ENCODE measurements at regions not wholly inside any gene's neighbourhood (a gene's known extent, or its start where the extent isn't known, plus 50 kb on each side); places are given as distances from the start of the nearest gene placed in this dataset.
"Not testable (repeated sequence)": the region's sequence is repeated elsewhere in the genome, so short reads cannot be mapped to it uniquely, and the experiment has no call there.

DNA sequence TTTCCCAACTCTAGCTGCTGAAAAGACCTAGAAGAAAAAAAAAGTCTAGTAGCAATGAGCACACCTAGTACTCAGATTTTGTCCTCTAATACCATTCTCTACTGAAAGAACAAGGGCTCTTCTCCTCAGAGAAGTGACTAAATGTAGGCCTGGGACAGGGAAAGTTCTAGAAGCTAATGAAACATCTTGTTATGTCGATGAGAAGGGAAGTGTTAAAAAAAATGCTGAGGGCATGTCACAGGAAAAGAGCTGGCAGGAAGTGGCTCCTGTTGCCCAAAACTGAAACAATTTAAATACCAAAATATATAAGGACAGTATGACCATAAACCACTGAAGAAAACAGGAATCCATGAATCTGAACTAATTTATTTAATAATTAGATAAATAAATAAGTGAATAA lies 581.4 kb upstream of the TBL1XR1 start:
- DNase-seq (ENCODE audit: low read depth in 2 of 2): no peak

DNA sequence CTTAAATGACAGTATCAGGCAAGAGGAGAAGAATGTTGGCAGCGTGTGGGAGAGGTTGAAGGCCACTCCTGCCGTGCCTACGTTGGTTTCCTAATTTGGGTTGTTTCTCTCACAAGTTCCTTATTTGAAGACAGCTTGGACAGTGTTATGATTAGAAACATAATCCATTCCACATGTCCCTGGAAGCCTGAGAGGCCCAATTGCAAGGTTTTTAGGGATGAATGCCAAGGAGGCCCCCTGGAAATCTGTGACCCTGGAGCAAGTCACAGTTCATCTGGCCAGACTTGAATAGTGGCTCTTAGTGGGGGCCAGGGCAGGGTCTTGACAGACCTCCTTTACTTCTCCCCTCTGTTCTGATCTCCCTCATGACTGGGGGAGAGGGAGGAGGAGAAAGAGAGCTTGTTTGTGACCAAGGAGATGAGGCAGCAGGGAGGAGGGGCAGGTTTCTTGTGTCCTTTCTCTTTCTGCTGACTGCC lies 584.4 kb upstream of the TBL1XR1 start:
- DNase-seq (ENCODE audit: low read depth in 2 of 2): no peak

- DNase-seq (ENCODE audit: low read depth in 2 of 2): no peak
These were observed 586.1 kb upstream of the TBL1XR1 start for GRCh38 chr3:177783338-177783737.

GRCh38 chr3:177783767-177784166 lies 586.5 kb upstream of the TBL1XR1 start:
- DNase-seq (ENCODE audit: low read depth in 2 of 2): no peak

DNA sequence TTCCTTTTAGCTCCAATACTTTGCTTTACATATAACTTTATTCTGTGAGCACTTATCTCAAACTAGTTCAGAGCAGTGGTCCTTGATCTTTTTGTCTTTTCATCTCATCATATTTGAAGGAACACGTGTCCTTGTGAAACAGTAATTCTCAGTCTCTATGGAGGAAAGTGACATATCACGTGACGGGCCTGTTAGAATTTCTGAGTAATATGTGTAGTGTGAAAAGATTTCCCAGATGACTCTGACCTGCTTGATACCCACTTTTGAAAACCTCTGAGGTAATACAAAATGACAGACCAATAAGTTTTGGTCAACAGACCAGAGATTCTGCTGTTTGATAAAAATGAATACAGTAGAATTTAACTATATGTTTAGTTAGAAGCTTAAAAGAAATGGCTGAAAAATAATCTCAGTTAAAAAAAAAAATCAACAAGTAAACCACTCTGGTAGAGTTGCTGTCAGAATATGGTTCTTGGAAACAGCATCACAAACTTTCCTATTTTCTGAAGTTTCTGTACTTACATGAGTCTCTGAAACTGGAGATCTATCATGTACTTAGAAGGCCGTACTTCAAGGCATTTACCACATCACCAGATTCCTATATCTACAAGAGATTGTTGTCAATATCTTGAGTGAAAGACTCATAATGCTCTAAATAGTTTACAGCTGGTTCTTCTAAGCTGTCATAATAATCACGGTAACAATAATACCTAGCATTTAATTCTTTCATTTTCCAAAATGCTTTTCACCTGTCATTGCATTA lies 590.2 kb upstream of the TBL1XR1 start:
- DNase-seq (ENCODE audit: low read depth in 2 of 2): no peak

GRCh38 chr3:177789500-177789899 lies 592.2 kb upstream of the TBL1XR1 start:
- no peak for DNase-seq (ENCODE audit: low read depth in 2 of 2)

- DNase-seq (ENCODE audit: low read depth in 2 of 2): no peak
These were observed 595.2 kb upstream of the TBL1XR1 start for GRCh38 chr3:177792311-177793030.

- no peak for DNase-seq (ENCODE audit: low read depth in 2 of 2)
These were observed 596.2 kb upstream of the TBL1XR1 start for GRCh38 chr3:177793451-177793850.

DNA sequence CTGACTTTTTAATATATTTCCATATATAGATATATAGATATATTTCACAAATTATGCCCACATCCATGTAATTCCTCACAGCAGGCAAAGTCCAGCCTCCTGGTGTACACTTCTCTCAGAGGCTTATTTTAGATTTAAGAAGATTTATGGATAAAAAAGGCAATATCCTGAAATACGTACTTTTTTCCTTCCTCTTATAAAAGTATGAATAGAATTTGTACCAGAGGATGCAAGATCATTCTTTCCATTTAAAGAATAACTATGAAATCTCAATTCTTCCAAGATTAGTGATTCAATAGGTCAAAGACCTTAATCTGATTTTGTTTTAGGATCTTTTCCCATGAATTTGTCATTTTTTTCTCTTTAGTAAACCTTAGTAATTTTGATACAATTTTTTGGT lies 597.9 kb upstream of the TBL1XR1 start:
- no peak for DNase-seq (ENCODE audit: low read depth in 2 of 2)

DNA sequence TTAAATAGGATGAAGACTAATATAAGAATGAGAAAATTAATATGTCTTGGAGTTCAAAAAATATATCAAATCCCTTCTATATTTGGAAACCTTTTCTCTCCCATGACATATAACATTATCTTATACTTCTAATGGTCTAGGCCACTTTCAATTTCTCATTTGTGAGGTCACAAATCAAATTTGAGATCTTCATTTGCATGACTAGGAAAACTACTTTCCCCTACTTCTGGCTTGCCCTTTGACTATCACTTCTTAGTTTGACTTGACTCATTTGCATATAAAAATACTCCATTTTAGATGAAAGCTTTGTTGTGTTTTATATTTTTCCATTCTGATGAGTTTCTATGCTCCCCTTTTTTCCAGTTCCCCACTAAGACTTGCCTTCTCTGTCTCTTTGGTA lies 598.6 kb upstream of the TBL1XR1 start:
- no peak for DNase-seq (ENCODE audit: low read depth in 2 of 2)

DNA sequence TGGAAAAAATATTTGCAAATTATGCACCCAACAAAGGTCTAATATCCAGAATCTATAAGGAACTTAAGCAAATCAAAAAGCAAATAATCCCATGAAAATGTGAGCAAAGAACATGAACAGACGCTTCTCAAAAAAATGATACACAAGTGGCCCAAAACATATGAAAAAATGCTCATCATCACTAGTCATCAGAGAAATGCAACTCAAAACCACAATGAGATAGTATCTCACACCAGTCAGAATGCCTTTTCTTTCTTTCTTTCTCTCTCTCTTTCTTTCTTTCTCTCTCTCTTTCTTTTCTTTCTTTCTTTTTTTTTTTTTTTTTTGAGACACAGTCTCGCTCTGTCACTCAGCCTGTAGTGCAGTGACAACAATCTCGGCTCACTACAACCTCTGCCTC lies 602.9 kb upstream of the TBL1XR1 start:
- not testable (repeated sequence) for DNase-seq (ENCODE audit: low read depth in 2 of 2)

GRCh38 chr3:177800561-177800960 lies 603.3 kb upstream of the TBL1XR1 start:
- no peak for DNase-seq (ENCODE audit: low read depth in 2 of 2)

DNA sequence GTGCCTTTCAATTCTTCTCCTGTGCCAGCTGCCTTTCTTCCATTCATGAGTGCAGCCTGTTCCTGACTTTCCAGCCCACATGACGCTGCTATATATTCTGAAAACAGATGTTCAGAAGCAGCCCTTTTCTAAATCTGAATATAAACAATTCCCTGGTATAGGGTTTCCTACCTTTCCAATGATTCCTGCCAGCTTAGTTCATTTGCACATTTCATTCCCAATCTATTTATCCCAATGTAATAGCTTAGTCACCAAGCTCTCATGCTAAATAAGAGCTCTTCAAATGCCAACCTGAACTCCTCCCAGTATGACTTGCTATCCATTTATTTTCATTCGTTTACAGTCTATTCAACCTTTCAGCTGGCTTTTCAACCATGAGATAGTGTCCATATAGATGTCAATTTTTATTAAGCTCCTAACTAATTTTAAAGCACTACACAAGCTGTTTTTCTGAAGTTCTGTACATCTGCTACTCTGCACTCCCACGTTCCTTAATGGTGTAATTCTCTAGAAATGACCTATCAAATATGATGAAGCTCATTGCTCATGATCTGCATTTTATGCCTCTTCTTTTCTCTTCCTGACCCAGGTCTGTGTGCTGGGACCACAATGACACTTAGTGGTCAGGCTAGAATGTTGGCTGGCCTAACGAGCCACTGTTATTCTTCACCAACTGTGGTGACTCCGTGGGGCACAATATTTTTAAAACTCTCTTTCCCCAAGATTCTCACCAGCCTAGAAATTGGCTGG lies 605.0 kb upstream of the TBL1XR1 start:
- DNase-seq (ENCODE audit: low read depth in 2 of 2): no peak

- no peak for DNase-seq (ENCODE audit: low read depth in 2 of 2)
These were observed 606.2 kb upstream of the TBL1XR1 start for GRCh38 chr3:177803500-177803899.

DNA sequence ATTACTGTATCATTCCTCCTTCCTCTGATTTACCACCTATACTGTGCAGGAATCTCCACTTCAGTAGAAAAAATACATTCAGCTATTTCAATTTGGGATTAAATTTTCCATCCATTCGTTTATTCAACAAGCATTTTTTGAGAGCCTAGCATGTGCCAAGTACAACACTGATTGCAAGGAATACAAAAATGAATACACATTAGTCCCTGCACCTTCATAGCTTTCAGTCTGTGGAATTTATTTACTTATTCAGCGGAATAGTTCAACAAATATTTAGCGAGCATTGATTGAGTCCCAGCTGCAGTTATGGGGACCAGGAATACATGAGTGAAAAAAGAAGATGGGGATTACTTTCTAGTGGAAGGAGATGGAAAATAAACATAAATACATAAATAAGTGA lies 606.8 kb upstream of the TBL1XR1 start:
- DNase-seq (ENCODE audit: low read depth in 2 of 2): no peak

DNA sequence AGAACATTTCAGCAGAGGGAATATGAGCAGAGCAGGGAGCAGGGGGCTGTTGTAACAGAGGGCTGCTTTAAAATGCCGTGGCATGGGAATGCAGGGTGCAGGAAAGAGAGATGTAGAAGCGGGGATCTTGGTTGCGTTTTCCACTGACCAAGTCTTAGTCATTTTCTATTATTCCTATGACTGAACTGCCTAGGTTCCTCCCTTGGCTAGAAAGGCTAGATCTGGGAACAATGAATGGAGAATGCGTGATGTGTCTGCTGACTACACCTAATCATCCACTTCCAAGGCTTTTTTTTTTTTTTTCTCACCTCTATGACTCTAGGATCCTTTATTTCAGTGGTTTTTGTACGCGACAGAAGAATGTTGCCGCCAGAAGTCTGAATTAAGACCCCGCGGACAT lies 607.4 kb upstream of the TBL1XR1 start:
- DNase-seq (ENCODE audit: low read depth in 2 of 2): no peak

GRCh38 chr3:177807150-177807875 lies 610.0 kb upstream of the TBL1XR1 start:
- no peak for DNase-seq (ENCODE audit: low read depth in 2 of 2)

- DNase-seq (ENCODE audit: low read depth in 2 of 2): not testable (repeated sequence)
These were observed 611.7 kb upstream of the TBL1XR1 start for GRCh38 chr3:177808928-177809478.

GRCh38 chr3:177810162-177810623 lies 612.9 kb upstream of the TBL1XR1 start:
- DNase-seq (ENCODE audit: low read depth in 2 of 2): no peak

GRCh38 chr3:177811112-177811511 lies 613.8 kb upstream of the TBL1XR1 start:
- no peak for DNase-seq (ENCODE audit: low read depth in 2 of 2)

DNA sequence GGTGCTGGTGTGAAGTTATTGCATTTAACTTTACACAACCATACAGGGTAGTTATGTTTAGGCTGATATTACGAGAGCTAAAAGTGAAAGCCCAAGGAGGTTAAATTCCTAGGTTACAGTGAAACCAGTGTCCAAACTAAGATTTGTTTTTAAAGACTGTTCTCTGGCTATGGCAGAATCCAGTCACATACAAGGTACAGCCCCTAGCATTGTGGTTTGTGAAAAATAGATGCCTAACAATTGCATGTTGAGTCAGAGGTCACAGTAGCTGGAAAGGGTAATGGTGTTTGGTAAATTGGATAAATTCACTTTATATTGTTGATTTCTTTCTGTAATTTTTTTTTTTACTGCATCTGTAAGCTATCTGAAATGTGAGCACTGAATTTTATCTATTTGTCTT lies 614.6 kb upstream of the TBL1XR1 start:
- DNase-seq (ENCODE audit: low read depth in 2 of 2): no peak
